Trophoblast cell (in vitro differentiated cells and primary cell): ENCODE measurements at regions not wholly inside any gene's neighbourhood (a gene's known extent, or its start where the extent isn't known, plus 50 kb on each side); places are given as distances from the start of the nearest gene placed in this dataset.

Source experiments
- DNase-seq, 2 donors: peaks; one replicate each; pipeline ENCODE4 v3.0.0-alpha.2; 2016
- H2AFZ ChIP-seq: 2 replicates; pipeline ENCODE4 v1.6.1; 2013; ENCODE audit warnings: low read length, moderate library complexity, mild to moderate bottlenecking; ENCODE audit not compliant: insufficient read depth, poor library complexity
- H2AK5ac ChIP-seq: 2 replicates; pipeline ENCODE4 v1.6.1; 2013; ENCODE audit warnings: mild to moderate bottlenecking, low read length
- H2BK120ac ChIP-seq: 2 replicates; pipeline ENCODE4 v1.6.1; 2013; ENCODE audit warnings: low read length, mild to moderate bottlenecking, moderate library complexity; ENCODE audit not compliant: insufficient read depth, poor library complexity
- H2BK12ac ChIP-seq: 2 replicates; pipeline ENCODE4 v1.6.1; 2013; ENCODE audit warnings: mild to moderate bottlenecking, low read length, moderate library complexity
- H2BK5ac ChIP-seq: 2 replicates; pipeline ENCODE4 v1.6.1; 2013; ENCODE audit warnings: low read length, low read depth, moderate library complexity, mild to moderate bottlenecking; ENCODE audit not compliant: poor library complexity
- H3K14ac ChIP-seq: 2 replicates; pipeline ENCODE4 v1.6.1; 2013; ENCODE audit warnings: mild to moderate bottlenecking, low read length
- H3K18ac ChIP-seq: 2 replicates; pipeline ENCODE4 v1.6.1; 2013; ENCODE audit warnings: mild to moderate bottlenecking, low read length
- H3K23ac ChIP-seq: 2 replicates; pipeline ENCODE4 v1.6.1; 2013; ENCODE audit warnings: low read length
- H3K27ac ChIP-seq: 2 replicates; pipeline ENCODE4 v1.5.1; 2013; ENCODE audit warnings: low read depth, mild to moderate bottlenecking, inconsistent platforms, low read length, moderate library complexity
- H3K27me3 ChIP-seq: 2 replicates; pipeline ENCODE4 v1.6.1; 2013; ENCODE audit warnings: inconsistent platforms, mild to moderate bottlenecking, low read length, moderate library complexity; ENCODE audit not compliant: insufficient read depth
- H3K36me3 ChIP-seq, 2 experiments: 1 replicate in 1 of 2; 2 replicates in 1 of 2; pipeline ENCODE4 v1.6.1; 2013; ENCODE audit warnings: low read length in 2 of 2, mild to moderate bottlenecking in 2 of 2, moderate library complexity in 1 of 2; ENCODE audit not compliant: insufficient read depth in 2 of 2, control insufficient read depth in 1 of 2
- H3K4ac ChIP-seq: 2 replicates; pipeline ENCODE4 v1.6.1; 2013; ENCODE audit warnings: low read depth, mild to moderate bottlenecking, low read length, moderate library complexity
- H3K4me1 ChIP-seq, 2 experiments: 1 replicate in 1 of 2; 2 replicates in 1 of 2; pipeline ENCODE4 v1.6.1; 2013; ENCODE audit warnings: low read length in 2 of 2, mild to moderate bottlenecking in 2 of 2, moderate library complexity in 1 of 2; ENCODE audit not compliant: insufficient read depth in 2 of 2, control insufficient read depth in 1 of 2
- H3K4me2 ChIP-seq: 2 replicates; pipeline ENCODE4 v1.6.1; 2013; ENCODE audit warnings: inconsistent platforms, mild to moderate bottlenecking, low read length, moderate library complexity
- H3K4me3 ChIP-seq: 2 replicates; pipeline ENCODE4 v1.5.1; 2013; ENCODE audit warnings: mild to moderate bottlenecking, low read depth, low read length, inconsistent platforms
- H3K79me1 ChIP-seq: one replicate; pipeline ENCODE4 v1.6.1; 2013; ENCODE audit warnings: low read length
- H3K79me2 ChIP-seq: 2 replicates; pipeline ENCODE4 v1.6.1; 2013; ENCODE audit warnings: low read length, mild to moderate bottlenecking; ENCODE audit not compliant: control insufficient read depth, insufficient read depth, poor library complexity
- H3K9ac ChIP-seq: 2 replicates; pipeline ENCODE4 v1.6.1; 2013; ENCODE audit warnings: mild to moderate bottlenecking, low read length
- H3K9me3 ChIP-seq: 2 replicates; pipeline ENCODE4 v1.6.1; 2013; ENCODE audit warnings: low read depth, mild to moderate bottlenecking, control low read depth, inconsistent platforms, low read length; ENCODE audit not compliant: insufficient read depth
- H4K12ac ChIP-seq: 2 replicates; pipeline ENCODE4 v1.6.1; 2013; ENCODE audit warnings: low read depth, mild to moderate bottlenecking, low read length, moderate library complexity
- H4K8ac ChIP-seq: 2 replicates; pipeline ENCODE4 v1.6.1; 2013; ENCODE audit warnings: low read depth, mild to moderate bottlenecking, low read length, moderate library complexity
- H4K91ac ChIP-seq: one replicate; pipeline ENCODE4 v1.6.1; 2013; ENCODE audit warnings: low read depth, mild to moderate bottlenecking, low read length, moderate library complexity
- WGBS: extraction: QIAGEN DNeasy Blood & Tissue Kit; methylation state at CpG from one replicate; pipeline ENCODE4 v1.1.7; 2013; ENCODE audit warnings: missing lambda C conversion rate; ENCODE audit not compliant: insufficient read length, insufficient coverage; ENCODE audit errors: extremely low coverage; 5-methylcytosine and 5-hydroxymethylcytosine counted together

DNA sequence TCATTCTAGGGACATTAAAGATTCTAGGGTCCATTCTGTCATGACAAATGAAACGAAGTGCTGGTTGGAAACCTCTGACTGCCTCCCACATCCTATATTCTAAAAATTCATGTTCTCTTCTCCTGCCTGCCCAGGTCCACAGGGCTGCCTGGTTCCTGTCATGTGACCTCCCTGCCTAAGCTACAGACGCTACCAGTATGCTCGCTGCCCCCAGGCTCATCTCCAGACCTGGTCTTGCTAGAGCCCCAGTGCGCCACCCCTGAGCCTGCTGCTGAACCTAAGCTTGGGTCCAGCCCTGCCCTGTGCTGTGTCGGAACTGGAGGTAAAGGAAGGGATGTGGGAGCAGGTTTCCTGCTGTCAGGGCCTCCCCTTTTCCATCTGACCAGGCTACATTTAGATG, 231.6 kb upstream of the CDH5 start:
- Histone ChIP-seq H3K27ac (no peak overlapping the region), H2AK5ac (no peak overlapping the region), H3K9ac (no peak overlapping the region), H3K4ac (no peak overlapping the region), H3K36me3 (no peaks in the 10 kb centered on the region), H3K4me1 (peaks cover 6 to 15% of the 10 kb centered on the region in 2 experiments), H3K18ac (no peak overlapping the region), H4K91ac (no peak overlapping the region), H2BK120ac (no peak overlapping the region), H2BK5ac (no peak overlapping the region), H3K79me1 (no peaks in the 10 kb centered on the region), H2BK12ac (peak overlapping the region; percentile 27), H3K23ac (no peak overlapping the region), H2AFZ (no peak overlapping the region), H3K9me3 (no peaks in the 10 kb centered on the region), H4K12ac (no peak overlapping the region), H4K8ac (no peak overlapping the region), H3K27me3 (no peaks in the 10 kb centered on the region), H3K14ac (no peak overlapping the region), H3K79me2 (no peaks in the 10 kb centered on the region), H3K4me3 (no peak overlapping the region), H3K4me2 (no peak overlapping the region)
- no peak for DNase-seq
- WGBS: no CpG with 5 or more reads among the region's 5 CpGs

DNA sequence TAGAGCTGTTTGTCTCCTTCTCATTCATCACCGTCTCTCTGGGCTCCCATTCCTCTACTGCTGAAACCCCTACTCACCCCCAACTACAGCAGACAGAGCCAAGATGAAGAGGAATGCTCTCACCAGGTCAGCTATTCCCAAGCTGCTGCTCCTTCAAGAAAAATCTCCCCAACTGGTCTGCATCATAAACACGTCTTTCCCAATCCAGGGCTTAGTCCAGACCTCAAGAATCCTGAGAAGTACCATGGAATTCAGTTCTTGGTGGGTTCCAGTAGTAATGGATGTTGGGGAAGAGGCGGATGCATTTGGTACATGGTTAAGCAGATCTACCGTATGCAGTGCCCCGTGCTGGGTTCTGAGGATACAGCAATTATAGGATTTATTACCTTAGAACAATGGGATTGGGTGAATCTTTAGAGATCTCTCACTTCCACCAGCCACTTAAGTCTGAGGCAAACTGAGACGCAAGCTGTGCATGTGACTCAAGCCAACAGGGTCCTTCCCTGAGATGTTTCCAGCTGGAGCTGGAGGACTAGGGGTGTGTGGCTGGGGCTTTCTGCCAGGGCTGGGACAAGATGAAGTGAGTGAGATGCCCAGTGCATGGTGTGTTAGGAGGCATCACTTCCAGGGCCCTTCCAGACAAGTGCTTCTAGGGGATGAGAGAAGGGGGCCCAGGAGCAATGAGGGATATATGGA, 232.7 kb upstream of the CDH5 start:
- Histone ChIP-seq H3K23ac (no peak overlapping the region), H3K18ac (no peak overlapping the region), H3K27me3 (no peaks in the 10 kb centered on the region), H4K12ac (no peak overlapping the region), H3K9me3 (no peaks in the 10 kb centered on the region), H3K36me3 (no peaks in the 10 kb centered on the region), H3K9ac (no peak overlapping the region), H3K4ac (no peak overlapping the region), H3K4me3 (no peak overlapping the region), H3K14ac (no peak overlapping the region), H3K27ac (no peak overlapping the region), H3K4me2 (no peak overlapping the region), H2BK120ac (no peak overlapping the region), H3K79me1 (no peaks in the 10 kb centered on the region), H4K8ac (no peak overlapping the region), H2AK5ac (no peak overlapping the region), H3K79me2 (no peaks in the 10 kb centered on the region), H2AFZ (no peak overlapping the region), H2BK12ac (no peak overlapping the region), H3K4me1 (peaks cover 6 to 15% of the 10 kb centered on the region in 2 experiments), H4K91ac (no peak overlapping the region), H2BK5ac (no peak overlapping the region)
- WGBS: no CpG with 5 or more reads among the region's 6 CpGs
- no peak for DNase-seq

DNA sequence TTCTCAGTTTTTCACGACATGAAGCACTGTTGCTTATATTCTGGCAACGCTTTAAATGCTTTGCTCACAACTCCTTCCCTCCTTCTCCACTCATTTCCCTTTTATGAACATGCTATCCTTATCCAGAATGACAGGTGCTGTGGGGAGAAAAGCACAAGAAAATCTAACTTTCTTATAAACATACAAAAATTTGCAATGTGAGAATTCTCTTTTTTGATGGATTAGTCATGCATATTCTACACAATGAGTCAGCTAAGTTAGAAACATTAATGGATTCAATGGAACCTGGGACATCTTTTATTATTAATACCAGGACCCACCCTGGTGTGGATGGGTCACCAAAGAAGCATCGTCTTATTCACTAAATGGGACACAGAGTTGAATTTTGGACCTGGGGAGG, 234.6 kb upstream of the CDH5 start:
- Histone ChIP-seq H3K18ac (no peak overlapping the region), H3K27ac (no peak overlapping the region), H4K91ac (no peak overlapping the region), H3K9me3 (no peaks in the 10 kb centered on the region), H2BK12ac (no peak overlapping the region), H3K79me1 (no peaks in the 10 kb centered on the region), H3K9ac (no peak overlapping the region), H3K27me3 (no peaks in the 10 kb centered on the region), H3K4me2 (no peak overlapping the region), H4K8ac (no peak overlapping the region), H3K4ac (no peak overlapping the region), H3K4me3 (no peak overlapping the region), H2AK5ac (no peak overlapping the region), H2AFZ (no peak overlapping the region), H3K4me1 (peaks cover 12 to 20% of the 10 kb centered on the region in 2 experiments), H2BK5ac (no peak overlapping the region), H3K14ac (no peak overlapping the region), H2BK120ac (no peak overlapping the region), H4K12ac (no peak overlapping the region), H3K36me3 (no peaks in the 10 kb centered on the region), H3K79me2 (no peaks in the 10 kb centered on the region), H3K23ac (no peak overlapping the region)
- no CpG with 5 or more reads among the region's 3 CpGs for WGBS
- no peak for DNase-seq

DNA sequence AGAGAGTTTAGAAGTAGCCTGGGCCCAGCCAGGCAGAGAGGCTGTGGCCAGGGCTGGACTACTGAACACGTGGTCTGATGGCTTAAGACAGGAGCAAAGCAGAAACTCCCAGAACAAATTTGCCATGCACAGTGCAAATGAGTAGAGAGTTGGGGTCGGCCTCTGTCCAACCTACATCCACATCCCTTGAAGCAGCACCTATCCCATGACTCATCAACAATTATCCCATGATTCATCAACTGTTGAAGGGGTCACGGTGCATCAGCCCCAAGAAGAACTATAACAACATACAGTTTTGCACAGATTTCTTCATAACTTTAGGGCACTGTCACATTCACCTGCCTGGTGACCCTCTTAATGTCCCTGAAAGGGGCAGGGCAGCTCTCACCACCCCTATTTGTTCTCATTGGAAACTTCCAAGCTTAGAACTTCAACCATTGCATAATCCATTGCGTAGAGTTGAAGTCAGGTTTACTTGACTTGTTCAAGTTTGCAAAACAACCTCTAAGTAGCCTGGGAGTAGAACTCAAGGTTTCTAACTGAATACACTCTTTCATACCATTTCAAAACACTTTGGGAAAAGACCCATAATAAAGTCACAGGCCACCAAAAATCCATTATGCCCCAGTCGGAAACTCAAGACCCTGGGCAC, 235.2 kb upstream of the CDH5 start:
- Histone ChIP-seq H3K79me2 (no peaks in the 10 kb centered on the region), H3K4me2 (no peak overlapping the region), H4K91ac (no peak overlapping the region), H3K4ac (no peak overlapping the region), H3K27me3 (no peaks in the 10 kb centered on the region), H2AFZ (no peak overlapping the region), H3K9me3 (no peaks in the 10 kb centered on the region), H2AK5ac (no peak overlapping the region), H3K27ac (no peak overlapping the region), H3K79me1 (no peaks in the 10 kb centered on the region), H3K14ac (no peak overlapping the region), H3K4me3 (no peak overlapping the region), H3K4me1 (peaks cover 12 to 20% of the 10 kb centered on the region in 2 experiments), H4K8ac (no peak overlapping the region), H3K23ac (no peak overlapping the region), H3K9ac (no peak overlapping the region), H4K12ac (no peak overlapping the region), H2BK120ac (no peak overlapping the region), H3K18ac (no peak overlapping the region), H3K36me3 (no peaks in the 10 kb centered on the region), H2BK12ac (no peak overlapping the region), H2BK5ac (no peak overlapping the region)
- WGBS: no CpG with 5 or more reads among the region's 5 CpGs
- DNase-seq: no peak
